HUES48 (cell line): ENCODE measurements at regions not wholly inside any gene's neighbourhood (a gene's known extent, or its start where the extent isn't known, plus 50 kb on each side); places are given as distances from the start of the nearest gene placed in this dataset.

ENCODE experiments used
- H3K27ac ChIP-seq: one replicate; pipeline ENCODE4 v1.7.0; 2013; ENCODE audit warnings: low read depth, low read length, inconsistent platforms
- H3K27me3 ChIP-seq: 2 replicates; pipeline ENCODE4 v1.6.1; 2013; ENCODE audit warnings: mild to moderate bottlenecking, low read length; ENCODE audit not compliant: control insufficient read depth, insufficient read depth
- H3K36me3 ChIP-seq: 2 replicates; pipeline ENCODE4 v1.6.1; 2013; ENCODE audit warnings: low read length; ENCODE audit not compliant: control insufficient read depth, insufficient read depth
- H3K4me1 ChIP-seq: 2 replicates; pipeline ENCODE4 v1.6.1; 2013; ENCODE audit warnings: mild to moderate bottlenecking, low read length; ENCODE audit not compliant: control insufficient read depth, insufficient read depth
- H3K4me3 ChIP-seq: 2 replicates; pipeline ENCODE4 v1.5.1; 2013; ENCODE audit warnings: mild to moderate bottlenecking, low read depth, low read length
- H3K9ac ChIP-seq: 2 replicates; pipeline ENCODE4 v1.6.1; 2013; ENCODE audit warnings: mild to moderate bottlenecking, low read depth, low read length, moderate library complexity
- H3K9me3 ChIP-seq: 2 replicates; pipeline ENCODE4 v1.6.1; 2013; ENCODE audit warnings: low read length; ENCODE audit not compliant: control insufficient read depth, insufficient read depth

GRCh38 chr3:84439476-84439875 lies 519.3 kb upstream of the CADM2 start:
- H3K9ac ChIP-seq = no peak overlapping the region
- no peaks in the 10 kb centered on the region for H3K9me3 ChIP-seq
- H3K4me3 ChIP-seq = no peak overlapping the region
- no peaks in the 10 kb centered on the region for H3K36me3 ChIP-seq
- H3K4me1 ChIP-seq = no peaks in the 10 kb centered on the region; the same call in 1 of the 2 replicates
- no peaks in the 10 kb centered on the region for H3K27me3 ChIP-seq
- H3K27ac ChIP-seq = no peak overlapping the region

GRCh38 chr3:84440291-84440690 lies 518.5 kb upstream of the CADM2 start:
- Histone ChIP-seq H3K9me3 (no peaks in the 10 kb centered on the region), H3K36me3 (no peaks in the 10 kb centered on the region), H3K27me3 (no peaks in the 10 kb centered on the region), H3K4me1 (no peaks in the 10 kb centered on the region; the same call in 1 of the 2 replicates), H3K27ac (no peak overlapping the region), H3K4me3 (no peak overlapping the region), H3K9ac (no peak overlapping the region)

DNA sequence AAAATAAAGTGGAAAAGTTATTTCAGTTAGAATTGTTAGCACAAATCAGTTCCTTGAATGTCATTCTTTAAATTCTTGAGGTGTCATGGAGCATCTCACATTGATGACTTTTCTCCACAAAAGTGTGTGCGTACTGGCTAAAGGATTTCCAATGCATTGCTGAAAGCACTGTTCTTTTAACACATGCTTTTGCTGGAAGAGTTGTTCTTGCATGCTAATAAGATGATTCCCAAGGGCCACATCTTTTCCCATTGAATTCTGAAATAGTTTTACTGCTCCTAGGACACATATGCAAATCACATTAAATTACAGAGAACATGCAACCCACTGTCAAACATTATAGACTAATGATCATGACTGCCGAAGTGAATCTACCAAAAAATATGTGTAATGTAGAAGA lies 516.3 kb upstream of the CADM2 start:
- Histone ChIP-seq H3K36me3 (no peaks in the 10 kb centered on the region), H3K27ac (no peak overlapping the region), H3K4me1 (no peaks in the 10 kb centered on the region), H3K9ac (no peak overlapping the region), H3K9me3 (no peaks in the 10 kb centered on the region), H3K4me3 (no peak overlapping the region), H3K27me3 (no peaks in the 10 kb centered on the region)

DNA sequence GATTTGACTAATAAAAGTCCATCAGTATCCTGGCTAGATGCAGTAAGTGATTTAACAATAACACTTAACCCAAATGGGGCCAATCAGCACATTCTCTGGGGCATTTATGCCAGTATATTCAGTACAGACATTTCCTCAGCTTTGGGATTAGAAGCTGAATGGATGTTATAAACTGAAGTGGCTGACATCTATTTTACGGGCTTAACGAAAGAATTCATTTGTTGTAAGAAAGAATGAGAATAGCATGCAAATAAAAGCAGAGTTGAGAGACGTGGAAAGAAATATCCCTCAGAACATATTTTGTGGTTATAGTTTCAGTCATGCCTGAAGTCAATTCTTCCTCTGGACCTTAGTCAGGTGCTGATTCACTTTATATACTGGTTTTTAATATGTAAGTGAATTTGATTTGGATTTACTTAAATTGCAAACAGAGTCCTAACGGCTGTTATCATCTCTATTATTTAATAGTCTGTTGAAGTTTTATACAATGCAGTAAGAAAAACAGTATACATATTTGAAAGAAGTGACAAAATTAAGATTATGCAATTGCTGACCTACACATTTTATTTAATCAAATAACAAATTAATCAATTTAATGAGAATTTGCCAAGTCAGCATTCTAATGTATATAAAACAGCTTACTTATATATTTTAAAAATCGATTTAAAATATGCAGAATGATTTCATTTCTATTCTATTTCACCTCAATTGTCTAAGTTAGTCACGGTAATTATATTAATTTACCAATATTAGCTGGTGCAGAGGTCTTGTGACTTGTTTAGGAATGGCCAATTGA lies 513.9 kb upstream of the CADM2 start:
- no peaks in the 10 kb centered on the region for H3K4me1 ChIP-seq
- H3K9me3 ChIP-seq = no peaks in the 10 kb centered on the region
- no peaks in the 10 kb centered on the region for H3K36me3 ChIP-seq
- no peak overlapping the region for H3K4me3 ChIP-seq
- H3K9ac ChIP-seq = no peak overlapping the region
- no peaks in the 10 kb centered on the region for H3K27me3 ChIP-seq
- no peak overlapping the region for H3K27ac ChIP-seq

DNA sequence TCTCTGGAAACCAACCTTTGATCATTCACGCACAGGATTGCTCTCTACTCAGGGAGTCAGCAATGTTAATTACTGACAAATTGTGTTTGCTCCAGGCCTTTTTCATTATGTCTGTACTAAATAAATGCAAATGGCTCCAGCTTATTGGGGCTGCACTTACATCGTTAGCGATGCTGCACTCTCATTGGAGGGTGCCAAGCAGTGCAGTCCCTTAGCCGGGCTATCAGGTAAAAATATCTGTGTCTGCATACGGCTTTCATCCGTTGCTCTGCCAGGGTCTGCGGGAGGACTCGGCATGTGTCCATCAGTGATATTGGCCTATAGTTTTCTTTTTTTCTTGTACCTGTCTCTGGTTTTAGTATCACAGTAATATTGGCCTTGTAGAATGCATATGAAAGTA lies 471.5 kb upstream of the CADM2 start:
- Histone ChIP-seq H3K4me3 (no peak overlapping the region), H3K27me3 (no peaks in the 10 kb centered on the region), H3K9ac (no peak overlapping the region), H3K36me3 (no peaks in the 10 kb centered on the region), H3K4me1 (peaks cover 19% of the 10 kb centered on the region), H3K27ac (no peak overlapping the region), H3K9me3 (peaks cover 13% of the 10 kb centered on the region)

DNA sequence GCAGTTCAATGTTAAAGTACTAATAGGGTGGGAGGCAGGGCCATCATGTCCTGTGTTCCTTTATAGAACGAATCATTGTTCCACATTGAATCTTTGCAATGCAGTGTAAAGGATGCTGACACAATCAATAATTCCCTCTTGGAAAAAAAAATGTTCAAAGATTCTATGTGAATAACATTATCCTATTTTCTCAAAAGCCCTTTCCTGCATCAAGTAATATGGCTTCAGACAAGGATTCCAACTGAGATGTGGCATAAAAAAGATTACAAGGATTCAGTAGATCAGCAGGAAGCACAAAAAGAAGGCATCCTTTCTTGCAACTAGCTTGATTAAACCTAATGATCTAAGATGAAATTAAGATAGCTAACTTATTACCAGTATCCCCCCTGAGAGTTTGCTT lies 454.0 kb upstream of the CADM2 start:
- Histone ChIP-seq H3K4me3 (no peak overlapping the region), H3K27ac (no peak overlapping the region), H3K36me3 (no peaks in the 10 kb centered on the region), H3K4me1 (no peaks in the 10 kb centered on the region), H3K27me3 (no peaks in the 10 kb centered on the region), H3K9ac (no peak overlapping the region), H3K9me3 (no peaks in the 10 kb centered on the region)

GRCh38 chr3:84510007-84510406 lies 448.8 kb upstream of the CADM2 start:
- Histone ChIP-seq H3K36me3 (no peaks in the 10 kb centered on the region), H3K27ac (no peak overlapping the region), H3K9me3 (no peaks in the 10 kb centered on the region; the same call in 1 of the 2 replicates), H3K4me1 (no peaks in the 10 kb centered on the region), H3K4me3 (no peak overlapping the region), H3K9ac (no peak overlapping the region), H3K27me3 (no peaks in the 10 kb centered on the region)

GRCh38 chr3:84522893-84523292 lies 435.9 kb upstream of the CADM2 start:
- Histone ChIP-seq H3K27me3 (no peaks in the 10 kb centered on the region), H3K9ac (no peak overlapping the region), H3K36me3 (no peaks in the 10 kb centered on the region), H3K9me3 (no peaks in the 10 kb centered on the region), H3K4me1 (no peaks in the 10 kb centered on the region), H3K27ac (no peak overlapping the region), H3K4me3 (no peak overlapping the region)

DNA sequence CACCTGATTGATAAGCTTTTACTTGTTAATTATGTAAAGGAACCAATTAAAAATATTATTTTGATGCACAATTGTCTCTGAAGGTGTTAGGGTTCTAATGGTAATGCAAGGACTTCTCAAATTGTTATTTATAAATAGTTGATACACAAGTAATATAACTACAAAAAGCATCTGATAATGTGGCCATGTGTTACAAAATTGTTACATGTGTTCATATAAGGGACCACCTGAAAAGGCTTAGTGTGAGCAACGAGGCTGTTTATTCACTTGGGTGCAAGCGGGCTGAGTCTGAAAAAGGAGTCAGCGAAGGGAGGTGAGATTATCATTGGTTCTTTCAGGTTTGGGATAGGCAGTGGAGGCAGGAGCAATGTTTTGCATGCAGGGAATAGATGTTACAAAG lies 421.9 kb upstream of the CADM2 start:
- no peaks in the 10 kb centered on the region for H3K27me3 ChIP-seq
- no peak overlapping the region for H3K9ac ChIP-seq
- H3K36me3 ChIP-seq = no peaks in the 10 kb centered on the region
- H3K27ac ChIP-seq = no peak overlapping the region
- no peak overlapping the region for H3K4me3 ChIP-seq
- no peaks in the 10 kb centered on the region; the same call in 1 of the 2 replicates for H3K9me3 ChIP-seq
- no peaks in the 10 kb centered on the region for H3K4me1 ChIP-seq

DNA sequence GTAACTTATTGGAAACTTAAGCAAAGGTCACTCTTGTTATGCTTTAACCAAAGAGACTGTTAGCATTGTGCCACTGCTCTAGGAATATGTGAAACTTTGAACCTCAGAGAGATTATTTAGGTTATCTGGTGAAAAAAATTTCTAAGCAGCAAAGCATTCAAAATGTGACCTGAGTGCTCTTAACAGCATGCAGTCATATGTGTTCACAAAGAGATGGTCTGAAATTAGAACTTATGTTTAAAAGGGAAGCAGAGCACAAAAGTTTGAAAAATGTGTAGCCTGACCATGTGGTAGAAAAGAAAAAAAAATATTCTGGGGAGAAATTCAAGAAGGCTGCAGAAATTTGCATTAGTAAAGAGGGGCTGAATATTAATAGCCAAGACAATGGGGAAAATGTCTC lies 420.2 kb upstream of the CADM2 start:
- no peak overlapping the region for H3K27ac ChIP-seq
- no peaks in the 10 kb centered on the region for H3K4me1 ChIP-seq
- no peak overlapping the region for H3K4me3 ChIP-seq
- H3K9ac ChIP-seq = no peak overlapping the region
- H3K27me3 ChIP-seq = no peaks in the 10 kb centered on the region
- H3K36me3 ChIP-seq = no peaks in the 10 kb centered on the region
- H3K9me3 ChIP-seq = no peaks in the 10 kb centered on the region

DNA sequence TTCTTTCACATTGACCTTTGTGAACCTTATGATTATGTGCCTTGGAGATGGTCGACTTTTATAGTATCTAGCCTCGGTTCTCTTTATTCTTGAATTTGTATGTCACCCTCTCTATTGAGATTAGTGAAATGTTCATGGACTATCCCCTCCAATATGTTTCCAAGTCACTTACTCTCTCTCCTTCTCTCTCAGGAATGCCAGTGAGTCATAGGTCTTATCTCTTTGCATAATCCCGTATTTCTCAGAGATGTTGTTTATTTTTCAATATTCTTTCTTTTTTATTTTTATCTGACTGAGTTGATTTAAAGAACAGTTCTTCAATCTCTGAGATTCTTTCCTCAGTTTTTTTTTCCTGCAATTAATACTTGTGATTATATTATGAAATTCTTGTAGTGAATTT lies 411.6 kb upstream of the CADM2 start:
- Histone ChIP-seq H3K27ac (no peak overlapping the region), H3K9ac (no peak overlapping the region), H3K4me3 (no peak overlapping the region), H3K9me3 (no peaks in the 10 kb centered on the region), H3K27me3 (no peaks in the 10 kb centered on the region), H3K36me3 (no peaks in the 10 kb centered on the region), H3K4me1 (peaks cover 13% of the 10 kb centered on the region; the same call in 1 of the 2 replicates)
